CD4-positive, alpha-beta T cell treated with Interleukin-17A for 4 hours (primary cell): ENCODE measurements at regions not wholly inside any gene's neighbourhood (a gene's known extent, or its start where the extent isn't known, plus 50 kb on each side); places are given as distances from the start of the nearest gene placed in this dataset.
"Not testable (repeated sequence)": the region's sequence is repeated elsewhere in the genome, so short reads cannot be mapped to it uniquely, and the experiment has no call there.

Source experiments
- DNase-seq: peaks from one replicate; pipeline ENCODE4 v3.0.0-alpha.2; 2020; ENCODE audit warnings: mixed read lengths

DNA sequence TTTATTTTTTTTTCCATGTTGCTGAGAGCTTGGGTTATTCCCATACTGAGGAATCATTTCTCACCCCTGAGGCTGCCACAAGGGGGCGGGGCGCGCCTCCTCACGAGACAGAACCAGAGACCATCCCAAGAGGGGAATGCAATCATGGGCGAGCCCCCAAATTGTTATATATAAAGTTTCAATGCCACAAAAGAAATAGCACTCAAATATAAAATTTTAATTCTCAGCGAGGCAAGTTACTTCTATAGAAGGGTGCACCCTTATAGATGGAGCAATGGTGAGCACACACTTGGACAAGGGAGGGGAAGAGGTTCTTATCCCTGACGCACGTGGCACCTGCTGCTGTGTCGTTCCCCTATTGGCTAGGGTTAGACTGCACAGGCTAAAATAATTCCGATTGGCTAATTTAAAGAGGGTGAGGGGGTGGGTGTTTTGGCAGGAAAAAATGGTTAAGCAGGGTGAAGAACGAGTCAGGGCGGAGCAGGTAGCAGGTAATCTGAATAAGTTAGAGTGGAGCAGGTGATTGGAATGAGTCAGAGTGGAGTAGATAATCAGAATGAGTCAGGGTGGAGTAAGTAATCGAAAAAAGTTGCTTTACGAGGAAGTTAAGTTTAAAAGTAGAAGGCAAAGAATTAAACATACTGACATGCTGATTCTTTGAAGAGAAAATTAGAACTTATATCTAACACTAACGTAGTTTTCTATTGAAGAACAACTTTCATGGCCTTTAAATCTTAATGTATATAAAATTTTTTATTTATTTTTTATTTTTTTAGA is 177.5 kb downstream of the MTCL1 start:
- no peak for DNase-seq

DNA sequence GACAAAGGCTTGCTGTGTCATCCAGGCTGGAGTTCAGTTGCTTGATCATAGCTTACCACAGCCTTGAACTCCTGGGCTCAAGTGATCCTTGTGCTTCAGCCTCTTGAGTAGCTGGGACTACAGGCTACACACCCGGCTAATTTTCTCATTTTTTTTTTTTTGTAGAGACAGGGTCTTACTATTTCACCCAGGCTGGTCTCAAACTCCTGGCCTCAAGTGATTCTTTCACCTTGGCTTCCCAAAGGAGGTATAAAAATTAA is 178.0 kb downstream of the MTCL1 start:
- no peak for DNase-seq

DNA sequence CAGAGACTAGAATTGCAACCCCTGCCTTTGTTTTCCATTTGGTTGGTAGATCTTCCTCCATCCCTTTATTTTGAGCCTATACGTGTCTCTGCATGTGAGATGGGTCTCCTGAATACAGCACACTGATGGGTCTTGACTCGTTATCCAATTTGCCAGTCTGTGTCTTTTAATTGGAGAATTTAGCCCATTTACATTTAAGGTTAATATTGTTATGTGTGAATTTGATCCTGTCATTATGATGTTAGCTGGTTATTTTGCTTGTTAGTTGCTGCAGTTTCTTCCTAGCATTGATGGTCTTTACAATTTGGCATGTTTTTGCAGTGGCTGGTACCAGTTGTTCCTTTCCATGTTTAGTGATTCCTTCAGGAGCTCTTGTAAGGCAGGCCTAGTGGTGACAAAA is 182.5 kb downstream of the MTCL1 start:
- DNase-seq, result not testable (repeated sequence)

DNA sequence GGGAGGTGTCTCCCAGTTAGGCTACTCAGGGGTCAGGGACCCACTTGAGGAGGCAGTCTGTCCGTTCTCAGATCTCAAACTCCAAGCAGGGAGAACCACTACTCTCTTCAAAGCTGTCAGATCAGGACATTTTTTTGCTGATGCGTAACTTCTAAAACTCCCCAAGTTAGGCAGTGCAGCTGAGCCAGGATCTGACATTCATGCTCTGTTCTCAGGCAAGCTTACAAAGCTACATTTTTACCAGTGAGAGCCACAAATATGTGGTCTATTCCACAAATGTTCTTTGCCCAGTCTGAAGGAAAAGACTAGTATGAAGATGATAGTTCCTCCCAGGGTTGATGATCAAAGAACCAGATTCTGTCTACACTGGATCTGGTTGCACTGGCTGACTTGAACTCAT is 184.1 kb downstream of the MTCL1 start:
- no peak for DNase-seq

DNA sequence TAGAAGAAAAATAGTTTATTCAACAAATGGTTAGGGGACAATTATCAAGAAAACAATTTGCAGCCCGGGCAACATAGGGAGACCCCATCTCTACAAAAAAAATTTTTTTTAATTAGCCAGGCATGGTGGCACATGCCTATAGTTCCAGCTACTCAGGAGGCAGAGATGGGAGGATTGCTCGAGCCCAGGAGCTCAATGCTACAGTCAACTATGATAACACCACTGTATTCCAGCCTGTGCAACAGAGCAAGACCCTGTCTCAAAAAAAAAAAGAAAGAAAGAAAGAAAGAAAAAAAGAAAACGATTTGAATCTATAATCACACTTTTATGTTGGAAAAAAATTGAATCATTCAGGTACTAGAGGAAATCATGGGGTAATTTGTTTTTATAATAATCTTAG is 185.1 kb downstream of the MTCL1 start:
- not testable (repeated sequence) for DNase-seq

DNA sequence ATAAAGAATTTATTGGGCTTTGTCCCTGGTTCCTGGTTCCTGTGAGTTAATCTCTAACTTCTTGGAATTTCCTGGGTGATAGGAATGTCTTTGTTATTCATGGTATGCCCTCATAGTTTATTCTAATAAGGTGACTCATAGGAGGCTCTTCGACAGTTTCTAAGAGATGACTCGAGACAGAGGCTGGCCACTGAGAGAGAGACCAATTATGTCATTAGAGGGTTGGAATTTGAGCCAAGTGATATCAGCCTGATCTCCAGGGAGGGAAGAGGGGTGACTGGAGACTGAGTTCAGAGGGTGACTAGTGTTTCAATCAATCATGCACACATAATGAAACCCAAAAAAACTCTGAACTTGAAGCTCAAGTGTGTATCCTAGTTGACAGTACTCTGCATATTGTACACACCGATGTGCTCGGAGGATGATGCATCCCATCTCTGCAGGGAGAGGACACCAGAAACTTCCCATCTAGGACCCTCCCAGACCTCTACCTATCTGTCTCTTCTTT is 185.7 kb downstream of the MTCL1 start:
- DNase-seq, result no peak

DNA sequence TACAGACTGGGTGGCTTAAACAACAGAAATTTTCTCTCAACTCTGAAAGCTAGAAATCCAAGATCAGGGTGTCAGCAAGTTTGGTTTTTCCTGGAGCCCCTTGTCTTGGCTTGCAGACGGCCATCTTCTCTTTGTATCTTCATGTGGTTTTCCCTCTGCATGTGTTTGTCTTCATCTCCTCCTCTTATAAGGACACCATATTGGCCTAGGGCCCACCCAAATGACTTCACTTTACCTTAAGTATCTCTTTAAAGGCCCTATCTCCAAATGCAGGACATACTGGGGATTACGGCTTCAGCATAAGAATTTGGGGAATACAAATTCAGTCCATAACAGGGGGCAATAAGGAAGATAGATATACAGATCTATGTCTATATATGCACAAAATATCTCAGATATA is 187.9 kb downstream of the MTCL1 start:
- no peak for DNase-seq

DNA sequence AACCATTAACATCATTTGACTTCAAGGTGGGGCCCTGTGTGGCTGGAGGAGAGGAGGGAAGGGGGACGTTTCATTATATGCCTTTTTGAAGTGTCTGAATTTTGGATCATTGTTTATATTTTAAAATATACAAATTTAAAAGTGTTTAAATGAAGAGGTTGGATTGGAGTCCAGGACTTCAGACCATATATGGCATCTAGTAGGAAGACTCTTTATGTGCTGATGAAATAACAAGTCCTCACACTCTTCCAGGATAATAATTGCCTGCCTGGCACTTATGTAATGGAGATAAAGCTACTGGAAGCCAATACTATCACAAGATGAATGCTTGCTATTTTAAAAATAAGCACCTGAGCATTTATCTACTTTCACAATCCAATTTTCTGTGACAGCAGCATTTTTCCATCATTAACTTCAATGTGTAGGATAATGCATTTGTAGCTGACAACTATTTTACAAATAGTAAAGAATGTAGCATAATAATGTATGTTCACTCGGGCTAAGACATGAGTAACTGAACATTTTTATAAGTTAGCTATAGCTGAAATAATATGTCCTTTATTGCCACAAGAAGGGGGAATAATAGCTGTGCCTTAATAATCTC is 188.4 kb downstream of the MTCL1 start:
- no peak for DNase-seq

DNA sequence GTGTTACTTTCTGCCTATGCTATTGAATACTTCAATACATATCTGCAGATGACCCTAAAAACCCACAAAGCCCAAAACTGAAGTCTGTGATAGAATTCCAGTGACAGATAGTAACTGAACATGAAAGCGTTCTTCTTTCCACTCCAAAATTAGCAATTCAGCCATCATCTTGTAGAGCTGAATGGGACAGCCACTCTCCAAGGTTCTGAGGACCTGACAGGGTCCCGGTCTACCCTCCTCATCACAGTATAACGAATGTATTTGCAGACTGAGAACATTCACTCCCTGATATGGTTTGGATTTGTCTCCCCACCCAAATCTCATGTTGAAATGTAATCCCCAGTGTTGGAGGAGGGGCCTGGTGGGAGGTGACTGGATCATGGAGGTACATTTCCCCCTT is 189.5 kb downstream of the MTCL1 start:
- DNase-seq, result no peak

DNA sequence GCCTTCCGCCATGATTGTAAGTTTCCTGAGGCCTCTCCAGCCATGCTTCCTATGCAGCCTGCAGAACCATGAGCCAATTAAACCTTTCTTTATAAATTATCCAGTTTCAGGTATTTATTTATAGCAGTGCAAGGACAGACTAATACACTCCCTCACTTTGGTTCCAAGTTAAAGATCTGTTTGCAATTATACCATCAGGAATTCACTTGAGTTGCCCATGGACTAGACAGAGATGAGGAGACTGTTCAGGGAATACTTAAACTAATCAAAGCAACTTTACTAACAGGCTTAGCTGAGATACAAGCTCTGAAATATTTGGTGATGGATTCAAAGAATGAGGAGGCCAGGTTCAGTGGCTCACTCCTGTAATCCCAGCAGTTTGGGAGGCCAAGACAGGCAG is 190.0 kb downstream of the MTCL1 start:
- no peak for DNase-seq

DNA sequence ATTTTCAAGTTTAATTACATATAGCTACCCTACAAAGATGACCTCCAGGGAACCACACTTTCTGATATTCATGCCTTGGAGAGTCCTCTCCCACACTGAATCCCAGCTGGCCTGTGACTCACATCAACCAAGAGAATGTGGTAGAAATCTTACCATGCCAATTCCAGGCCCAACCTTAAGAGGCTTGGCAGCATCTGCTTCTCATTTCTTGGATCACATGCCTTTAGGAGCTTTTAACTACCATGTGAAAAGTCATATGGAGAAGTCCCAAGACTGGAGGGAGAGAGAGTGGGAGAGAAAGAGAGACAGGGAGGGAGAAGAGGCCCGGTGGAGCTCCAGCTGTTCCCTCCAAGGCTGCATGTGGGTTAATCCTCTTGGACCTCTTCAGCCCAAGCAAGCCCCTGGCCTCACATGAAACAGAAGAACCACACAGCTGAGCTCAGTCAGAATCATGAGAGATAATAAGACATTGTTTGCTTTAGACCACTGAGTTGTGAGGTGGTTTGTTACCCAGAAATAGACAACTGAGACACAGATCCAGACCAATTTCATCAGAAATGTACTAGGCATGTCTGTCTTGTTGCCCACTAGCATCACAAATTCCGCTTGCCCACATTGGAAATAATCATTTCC is 190.7 kb downstream of the MTCL1 start:
- DNase-seq, result no peak

DNA sequence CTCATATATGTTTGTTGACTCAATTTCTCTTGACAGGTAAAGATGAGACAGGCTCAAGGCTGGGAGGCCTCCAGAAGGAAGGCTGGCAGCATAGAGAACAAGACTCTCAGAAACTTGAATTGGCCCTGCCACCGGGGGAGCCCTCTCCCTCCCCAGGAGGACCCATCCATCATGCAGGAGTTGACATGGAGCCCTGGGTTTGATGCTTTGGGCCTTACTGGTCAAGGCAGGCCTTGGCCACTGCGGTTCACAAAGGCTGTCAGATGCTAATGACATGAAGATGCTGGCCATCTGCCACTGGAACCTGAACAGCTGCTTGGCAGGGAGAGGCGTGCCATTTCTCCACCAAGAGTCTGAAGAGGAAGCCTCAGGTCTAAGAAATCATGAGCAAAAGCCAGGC is 193.6 kb downstream of the MTCL1 start:
- no peak for DNase-seq

DNA sequence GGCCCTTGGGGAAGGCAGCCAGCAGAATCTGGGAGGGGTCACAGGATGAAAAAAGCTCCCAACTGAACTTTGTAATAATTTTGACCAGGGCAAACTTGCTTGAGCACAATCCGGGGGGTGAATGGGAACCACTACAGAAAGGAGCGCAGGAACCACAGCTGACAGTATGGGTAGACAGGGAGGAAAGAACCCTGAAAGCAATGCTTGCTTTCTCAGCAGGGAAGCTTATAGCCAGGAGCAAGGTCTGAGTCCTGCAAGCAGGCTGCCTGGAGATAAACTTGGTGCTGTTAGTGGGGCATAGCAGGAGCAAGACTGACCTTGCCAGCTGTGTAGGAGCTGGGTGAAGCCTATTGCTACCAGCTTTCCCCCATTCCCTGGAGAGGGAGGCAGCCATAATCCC is 195.2 kb downstream of the MTCL1 start:
- no peak for DNase-seq

DNA sequence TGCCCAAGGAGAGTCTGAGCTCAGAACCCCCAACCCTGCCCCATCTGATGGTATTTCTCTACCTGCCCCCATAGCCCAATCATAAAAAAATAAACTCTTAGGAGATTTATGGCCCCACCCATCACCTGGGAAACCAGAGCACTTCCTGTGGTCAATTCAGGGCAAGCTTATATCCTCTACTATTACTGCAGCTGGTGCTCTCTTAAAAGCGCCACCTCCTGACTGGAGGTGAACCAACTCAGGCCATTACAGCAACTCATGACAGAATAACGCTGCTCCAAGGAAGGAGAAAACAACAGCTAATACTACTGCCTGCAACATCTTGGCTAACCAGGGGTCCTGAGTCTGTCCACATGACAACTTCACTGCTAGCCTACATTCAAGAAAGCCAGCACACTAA is 195.7 kb downstream of the MTCL1 start:
- DNase-seq, result no peak

DNA sequence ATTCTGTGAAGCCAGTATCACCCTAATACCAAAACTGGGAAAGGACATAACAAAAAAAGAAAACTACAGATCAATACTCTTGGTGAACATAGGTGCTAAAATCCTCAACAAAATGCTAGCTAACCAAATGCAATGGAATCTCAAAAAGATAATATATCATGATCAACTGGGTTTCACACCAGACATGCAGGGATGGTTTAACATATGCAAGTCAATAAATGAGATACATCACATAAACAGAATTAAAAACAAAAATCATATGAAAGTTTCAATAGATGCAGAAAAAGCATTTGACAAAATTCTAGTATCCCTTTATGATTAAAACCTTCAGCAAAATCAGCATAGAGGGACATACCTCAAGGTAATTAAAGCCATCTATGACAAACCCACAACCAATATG is 198.2 kb upstream of the NDUFV2 start:
- DNase-seq, result no peak

DNA sequence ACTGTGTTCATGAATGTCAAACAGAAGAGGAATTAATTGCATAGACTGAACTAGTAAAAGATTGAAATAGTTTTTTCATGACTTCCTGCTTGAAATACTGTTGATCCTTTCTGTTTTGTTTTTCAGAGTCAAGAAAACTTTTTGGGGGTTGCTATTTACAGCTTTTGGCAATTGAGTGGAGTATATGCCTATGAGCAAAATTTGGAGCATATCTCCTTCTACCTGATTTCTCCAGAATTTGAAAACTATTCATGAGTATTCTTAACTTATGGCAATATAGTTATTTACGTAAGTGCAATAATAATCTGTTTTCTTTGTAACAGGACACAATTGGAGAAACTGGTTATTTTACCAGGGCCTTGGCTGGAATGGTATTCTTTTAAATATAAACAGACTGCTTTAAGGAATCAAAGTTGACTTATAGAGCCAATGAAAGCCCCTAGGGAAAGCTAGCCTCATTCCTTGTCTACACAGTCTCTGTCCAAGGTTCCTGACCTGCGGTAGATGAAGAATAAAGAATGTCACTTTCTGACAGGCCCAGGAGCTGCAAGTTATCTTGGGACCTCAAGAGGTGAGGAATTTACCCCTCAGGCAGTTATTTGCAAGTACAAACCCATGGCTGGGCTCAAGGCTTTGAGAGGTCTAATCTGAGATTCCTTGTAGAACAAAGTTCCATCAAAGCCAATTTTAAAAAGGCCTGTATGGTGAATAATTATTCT is 193.5 kb upstream of the NDUFV2 start:
- DNase-seq, result no peak

DNA sequence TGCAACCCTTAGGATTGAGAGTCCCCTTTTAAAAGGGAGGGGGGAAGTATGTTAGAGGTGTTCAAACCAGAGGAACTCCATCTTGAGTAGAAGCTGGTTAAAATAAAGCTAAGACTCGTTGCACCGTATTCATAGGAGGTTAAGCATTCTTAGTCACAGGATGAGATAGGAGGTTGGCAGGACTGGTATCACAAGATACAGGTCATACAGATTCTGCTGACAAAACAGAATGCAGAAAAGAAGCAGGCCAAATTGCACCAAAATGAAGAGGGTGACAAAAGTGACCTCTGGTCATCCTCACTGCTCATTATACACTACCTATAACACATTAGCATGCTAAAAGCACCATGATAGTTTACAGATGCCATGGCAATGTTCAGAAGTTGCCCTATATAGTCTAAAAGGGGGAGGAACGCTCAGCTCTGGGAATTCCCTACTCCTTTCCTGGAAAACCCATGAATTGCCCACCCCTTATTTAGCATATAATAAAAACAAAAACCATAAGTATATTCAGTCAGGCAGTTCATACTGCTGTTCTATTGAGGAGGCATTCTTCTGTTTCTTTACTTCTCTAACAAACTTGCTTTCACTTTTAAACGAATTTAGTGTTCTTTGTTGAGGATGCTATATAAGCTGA is 192.2 kb upstream of the NDUFV2 start:
- no peak for DNase-seq

DNA sequence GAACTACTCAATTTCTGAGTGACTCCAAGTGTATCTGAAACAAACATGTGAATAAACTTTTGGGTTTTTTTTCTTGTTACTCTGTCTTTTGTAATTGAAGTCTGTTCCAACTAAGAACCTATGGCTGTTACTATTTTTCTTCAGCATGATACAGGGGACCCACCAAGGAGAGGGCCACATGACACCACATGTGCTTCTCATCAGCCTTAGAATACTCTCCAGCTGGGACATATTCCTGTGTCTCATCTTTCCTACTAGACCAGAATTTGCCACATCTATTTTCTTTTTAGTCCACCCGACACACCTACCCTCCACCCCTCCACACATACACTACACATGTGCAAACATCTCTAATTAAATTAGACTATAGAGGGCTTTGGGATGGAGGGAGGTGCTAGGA is 191.7 kb upstream of the NDUFV2 start:
- no peak for DNase-seq

DNA sequence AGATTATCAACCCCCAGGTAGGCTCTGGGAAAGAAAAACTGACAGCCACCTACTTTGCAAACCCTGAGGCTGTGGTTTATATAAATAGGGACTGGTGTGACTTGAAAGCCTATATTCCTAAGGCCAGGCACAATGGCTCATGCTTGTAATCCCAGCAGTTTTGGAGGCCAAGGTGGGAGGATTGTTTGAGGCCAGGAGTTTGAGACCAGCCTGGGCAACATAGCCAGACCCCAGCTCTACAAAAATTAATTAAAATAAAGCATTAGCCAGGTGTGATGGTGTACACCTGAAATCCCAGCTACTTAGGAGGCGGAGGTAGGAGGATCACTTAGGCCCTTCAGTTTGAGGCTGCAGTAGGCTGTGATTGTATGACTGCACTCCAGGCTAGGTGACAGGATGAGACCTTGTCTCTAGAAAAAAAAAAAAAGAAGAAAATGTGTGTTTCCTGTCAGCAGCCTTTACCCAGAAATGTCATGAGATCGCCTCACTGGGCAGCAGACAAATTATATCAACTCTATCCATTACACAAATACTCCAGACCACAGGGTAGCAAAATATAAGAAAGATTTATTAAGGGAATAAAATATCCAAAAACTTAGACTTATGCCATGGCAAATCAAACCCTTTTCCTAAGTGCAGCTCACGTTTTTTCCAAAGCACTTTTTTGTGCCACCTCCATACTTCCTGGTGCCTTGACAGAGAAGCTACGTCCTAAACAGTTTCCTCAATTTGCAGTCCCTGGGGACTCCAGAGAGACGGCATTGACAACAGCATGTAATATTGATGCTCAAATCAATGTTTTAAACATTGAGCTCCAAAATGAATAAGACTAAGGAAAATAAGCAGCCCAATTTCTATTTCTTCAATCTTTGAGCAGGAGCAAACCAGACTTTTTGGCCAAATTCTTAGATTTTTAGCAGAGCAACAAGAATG is 190.8 kb upstream of the NDUFV2 start:
- no peak for DNase-seq

DNA sequence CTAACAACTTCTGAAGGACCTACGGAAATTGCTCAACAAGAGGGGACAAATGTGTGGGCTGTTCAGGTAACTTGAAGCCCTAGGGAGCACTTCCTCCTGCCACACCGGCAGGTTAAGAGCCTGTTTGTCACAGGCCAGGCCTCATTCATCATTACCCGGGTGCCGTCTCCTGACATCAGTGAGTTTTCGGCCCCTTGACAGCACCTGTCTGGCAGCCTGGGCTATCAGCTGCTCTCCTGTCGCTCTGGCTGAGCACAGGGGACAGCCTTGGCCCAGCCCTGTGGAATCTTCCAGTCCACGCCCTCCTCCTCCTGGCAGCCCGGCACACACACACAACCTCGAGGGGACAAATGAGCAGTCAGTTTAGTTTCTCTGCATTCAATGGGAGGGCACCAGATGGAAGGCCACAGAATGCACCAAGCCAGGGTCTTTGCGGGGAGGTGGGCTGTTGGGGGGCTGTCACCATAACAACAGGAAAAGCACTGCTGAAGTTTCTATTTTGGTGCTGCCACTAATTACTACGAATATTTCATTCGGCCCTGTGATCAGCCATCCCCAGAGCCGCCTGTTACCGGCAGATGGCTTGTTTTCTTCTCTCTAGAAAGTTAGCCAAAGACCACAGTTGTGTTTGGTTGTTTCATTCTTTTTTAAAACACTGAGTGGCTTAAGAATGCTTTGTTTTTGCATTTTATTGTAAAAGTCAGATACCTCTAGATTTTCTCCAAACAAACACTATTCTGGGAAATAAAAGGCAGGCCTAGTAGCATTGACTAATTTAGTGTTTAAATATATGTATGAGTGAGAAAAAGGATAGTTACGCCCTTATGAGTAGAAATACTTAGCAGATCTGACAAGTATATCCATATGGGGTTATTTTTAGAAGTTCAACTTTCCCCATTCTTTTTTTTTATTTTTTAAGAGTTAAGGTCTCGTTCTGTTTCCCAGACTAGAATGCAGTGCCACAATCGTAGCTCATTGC is 189.9 kb upstream of the NDUFV2 start:
- DNase-seq, result no peak
